ENCODE measurements at regions not wholly inside any gene's neighbourhood (a gene's known extent, or its start where the extent isn't known, plus 50 kb on each side); places are given as distances from the start of the nearest gene placed in this dataset.

- H3K27ac Mint-ChIP-seq (ENCODE audit: unreplicated experiment): no peak overlapping the region
- H3K27me3 Mint-ChIP-seq (ENCODE audit: unreplicated experiment): peaks cover 3% of the 10 kb centered on the region
- no peaks in the 10 kb centered on the region for H3K9me3 Mint-ChIP-seq (ENCODE audit: unreplicated experiment)
- no peaks in the 10 kb centered on the region for H3K36me3 Mint-ChIP-seq (ENCODE audit: low read depth, unreplicated experiment)
- TF ChIP-seq CTCF (IDR thresholded peaks at IDR 0.05; ENCODE audit: unreplicated experiment): no peak
- no peak for DNase-seq (ENCODE audit: low spot score)
- no peak overlapping the region for H3K4me3 Mint-ChIP-seq (ENCODE audit: unreplicated experiment)
- no peaks in the 10 kb centered on the region for H3K4me1 Mint-ChIP-seq (ENCODE audit: unreplicated experiment)
Measured at GRCh38 chr1:55823541-55824250, 608.5 kb upstream of the USP24 start.

- Mint-ChIP-seq H3K27me3 (ENCODE audit: unreplicated experiment) (peaks cover 4% of the 10 kb centered on the region), H3K4me1 (ENCODE audit: unreplicated experiment) (no peaks in the 10 kb centered on the region)
- no peak for TF ChIP-seq CTCF (IDR thresholded peaks at IDR 0.05; ENCODE audit: unreplicated experiment)
Measured at GRCh38 chr1:55822891-55823290, 607.7 kb upstream of the USP24 start.

GRCh38 chr1:55821234-55821633 is 606.1 kb upstream of the USP24 start:
- H3K9me3 Mint-ChIP-seq (ENCODE audit: unreplicated experiment): no peaks in the 10 kb centered on the region
- H3K4me1 Mint-ChIP-seq (ENCODE audit: unreplicated experiment): peaks cover 13% of the 10 kb centered on the region

More at GRCh38 chr1:55822891-55823290, 607.7 kb upstream of the USP24 start:
- DNase-seq (ENCODE audit: low spot score): no peak
- Mint-ChIP-seq H3K36me3 (ENCODE audit: low read depth, unreplicated experiment) (no peaks in the 10 kb centered on the region), H3K9me3 (ENCODE audit: unreplicated experiment) (no peaks in the 10 kb centered on the region), H3K4me3 (ENCODE audit: unreplicated experiment) (no peak overlapping the region), H3K27ac (ENCODE audit: unreplicated experiment) (no peak overlapping the region)

GRCh38 chr1:55820501-55820900 is 605.3 kb upstream of the USP24 start:
- TF ChIP-seq CTCF (IDR thresholded peaks at IDR 0.05; ENCODE audit: unreplicated experiment): no peak
- peaks cover 5% of the 10 kb centered on the region for H3K27me3 Mint-ChIP-seq (ENCODE audit: unreplicated experiment)
- H3K36me3 Mint-ChIP-seq (ENCODE audit: low read depth, unreplicated experiment): no peaks in the 10 kb centered on the region
- H3K4me3 Mint-ChIP-seq (ENCODE audit: unreplicated experiment): no peak overlapping the region
- H3K4me1 Mint-ChIP-seq (ENCODE audit: unreplicated experiment): peaks cover 19% of the 10 kb centered on the region
- no peaks in the 10 kb centered on the region for H3K9me3 Mint-ChIP-seq (ENCODE audit: unreplicated experiment)
- H3K27ac Mint-ChIP-seq (ENCODE audit: unreplicated experiment): no peak overlapping the region
- no peak for DNase-seq (ENCODE audit: low spot score)

More at GRCh38 chr1:55821234-55821633, 606.1 kb upstream of the USP24 start:
- peaks cover 4% of the 10 kb centered on the region for H3K27me3 Mint-ChIP-seq (ENCODE audit: unreplicated experiment)
- no peak overlapping the region for H3K4me3 Mint-ChIP-seq (ENCODE audit: unreplicated experiment)
- no peaks in the 10 kb centered on the region for H3K36me3 Mint-ChIP-seq (ENCODE audit: low read depth, unreplicated experiment)
- H3K27ac Mint-ChIP-seq (ENCODE audit: unreplicated experiment): no peak overlapping the region
- no peak for DNase-seq (ENCODE audit: low spot score)
- TF ChIP-seq CTCF (IDR thresholded peaks at IDR 0.05; ENCODE audit: unreplicated experiment): no peak

GRCh38 chr1:55819011-55819410 is 603.8 kb upstream of the USP24 start:
- peaks cover 20% of the 10 kb centered on the region for H3K4me1 Mint-ChIP-seq (ENCODE audit: unreplicated experiment)
- H3K9me3 Mint-ChIP-seq (ENCODE audit: unreplicated experiment): no peaks in the 10 kb centered on the region
- H3K27me3 Mint-ChIP-seq (ENCODE audit: unreplicated experiment): peaks cover 5% of the 10 kb centered on the region
- no peaks in the 10 kb centered on the region for H3K36me3 Mint-ChIP-seq (ENCODE audit: low read depth, unreplicated experiment)
- no peak overlapping the region for H3K27ac Mint-ChIP-seq (ENCODE audit: unreplicated experiment)
- TF ChIP-seq CTCF (IDR thresholded peaks at IDR 0.05; ENCODE audit: unreplicated experiment): no peak
- no peak for DNase-seq (ENCODE audit: low spot score)
- H3K4me3 Mint-ChIP-seq (ENCODE audit: unreplicated experiment): no peak overlapping the region

All from endothelial cell (in vitro differentiated cells).